ENCODE measurements at regions not wholly inside any gene's neighbourhood (a gene's known extent, or its start where the extent isn't known, plus 50 kb on each side); places are given as distances from the start of the nearest gene placed in this dataset.
"Not testable (repeated sequence)": the region's sequence is repeated elsewhere in the genome, so short reads cannot be mapped to it uniquely, and the experiment has no call there.

DNA sequence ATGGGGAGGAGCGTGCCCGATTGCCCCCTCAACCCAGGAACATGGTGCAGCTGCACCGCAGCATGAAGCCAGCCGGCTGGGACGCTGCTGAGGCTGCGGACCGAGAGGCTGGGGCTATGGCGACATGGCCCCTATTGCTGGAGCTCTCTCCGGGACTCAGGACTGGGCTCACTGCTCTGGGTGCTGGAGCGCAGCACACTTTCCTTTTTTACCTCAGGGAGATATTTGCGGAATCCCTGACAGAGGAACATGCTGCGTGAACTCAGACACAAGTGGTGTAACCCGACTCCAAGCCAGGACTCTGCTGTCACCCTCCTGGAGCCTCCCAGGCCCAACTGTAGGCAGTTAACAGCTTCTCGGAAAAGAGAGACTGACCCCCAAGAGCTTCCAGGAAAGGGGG lies 137.2 kb upstream of the NBPF9 start:
- no CpG with 5 or more reads among the region's 14 CpGs for WGBS, 2 donors (ENCODE audit: extremely low coverage in 2 of 2, insufficient read length in 2 of 2, insufficient replicate concordance in 1 of 2)

GRCh38 chr1:149241272-149241671 lies 137.9 kb upstream of the NBPF9 start:
- H2BK120ac ChIP-seq (ENCODE audit: low read depth, low read length); H3K23ac ChIP-seq (ENCODE audit: low read depth, low read length, poor library complexity); H2BK5ac ChIP-seq (ENCODE audit: low read length); H3K4me2 ChIP-seq (ENCODE audit: insufficient read depth, low read length, poor library complexity, severe bottlenecking); H4K8ac ChIP-seq (ENCODE audit: low read depth, low read length); H3K27ac ChIP-seq (replicated peaks; ENCODE audit: low read length); H4K91ac ChIP-seq (ENCODE audit: low read depth, low read length, poor library complexity); H3K9ac ChIP-seq (ENCODE audit: low read depth, low read length, poor library complexity); DNase-seq (ENCODE audit: low spot score); H3K14ac ChIP-seq (ENCODE audit: low read length); H3K4me1 ChIP-seq (ENCODE audit: control insufficient read depth in 2 of 2, insufficient read depth in 1 of 2, low read depth in 1 of 2, low read length in 2 of 2); H2AK5ac ChIP-seq (ENCODE audit: low read depth, low read length); H2BK12ac ChIP-seq (ENCODE audit: low read length); H3K4ac ChIP-seq (ENCODE audit: low read length); H3K9me3 ChIP-seq (replicated peaks in 1 of 2; ENCODE audit: control insufficient read depth in 2 of 2, insufficient read depth in 1 of 2, low read depth in 1 of 2, low read length in 2 of 2); H2BK15ac ChIP-seq (ENCODE audit: low read length); H3K27me3 ChIP-seq (ENCODE audit: control insufficient read depth in 3 of 3, insufficient read depth in 3 of 3, low read depth in 1 of 3, low read length in 3 of 3); H3K36me3 ChIP-seq (replicated peaks in 1 of 2; ENCODE audit: control insufficient read depth in 2 of 2, insufficient read depth in 2 of 2, low read length in 2 of 2); H2AFZ ChIP-seq (ENCODE audit: low read length); H3K4me3 ChIP-seq (ENCODE audit: low read length in 2 of 2); H3K18ac ChIP-seq (ENCODE audit: low read length); H3K79me1 ChIP-seq (ENCODE audit: low read depth, low read length): not testable (repeated sequence)
- WGBS, 2 donors (ENCODE audit: extremely low coverage in 2 of 2, insufficient read length in 2 of 2, insufficient replicate concordance in 1 of 2): no CpG with 5 or more reads among the region's 5 CpGs

More for the DNA sequence above, 137.2 kb upstream of the NBPF9 start:
- not testable (repeated sequence) for H3K36me3 ChIP-seq (replicated peaks in 1 of 2; ENCODE audit: control insufficient read depth in 2 of 2, insufficient read depth in 2 of 2, low read length in 2 of 2); H3K4me1 ChIP-seq (ENCODE audit: control insufficient read depth in 2 of 2, insufficient read depth in 1 of 2, low read depth in 1 of 2, low read length in 2 of 2); H3K9me3 ChIP-seq (replicated peaks in 1 of 2; ENCODE audit: control insufficient read depth in 2 of 2, insufficient read depth in 1 of 2, low read depth in 1 of 2, low read length in 2 of 2); H3K27me3 ChIP-seq (ENCODE audit: control insufficient read depth in 3 of 3, insufficient read depth in 3 of 3, low read depth in 1 of 3, low read length in 3 of 3); H3K23ac ChIP-seq (ENCODE audit: low read depth, low read length, poor library complexity); H3K14ac ChIP-seq (ENCODE audit: low read length); H3K18ac ChIP-seq (ENCODE audit: low read length); H3K4me3 ChIP-seq (ENCODE audit: low read length in 2 of 2); H4K8ac ChIP-seq (ENCODE audit: low read depth, low read length); DNase-seq (ENCODE audit: low spot score); H2BK12ac ChIP-seq (ENCODE audit: low read length); H3K27ac ChIP-seq (replicated peaks; ENCODE audit: low read length); H3K4ac ChIP-seq (ENCODE audit: low read length); H2AK5ac ChIP-seq (ENCODE audit: low read depth, low read length); H2BK120ac ChIP-seq (ENCODE audit: low read depth, low read length); H3K79me1 ChIP-seq (ENCODE audit: low read depth, low read length); H2AFZ ChIP-seq (ENCODE audit: low read length); H3K4me2 ChIP-seq (ENCODE audit: insufficient read depth, low read length, poor library complexity, severe bottlenecking); H3K9ac ChIP-seq (ENCODE audit: low read depth, low read length, poor library complexity); H2BK15ac ChIP-seq (ENCODE audit: low read length); H4K91ac ChIP-seq (ENCODE audit: low read depth, low read length, poor library complexity); H2BK5ac ChIP-seq (ENCODE audit: low read length)

DNA sequence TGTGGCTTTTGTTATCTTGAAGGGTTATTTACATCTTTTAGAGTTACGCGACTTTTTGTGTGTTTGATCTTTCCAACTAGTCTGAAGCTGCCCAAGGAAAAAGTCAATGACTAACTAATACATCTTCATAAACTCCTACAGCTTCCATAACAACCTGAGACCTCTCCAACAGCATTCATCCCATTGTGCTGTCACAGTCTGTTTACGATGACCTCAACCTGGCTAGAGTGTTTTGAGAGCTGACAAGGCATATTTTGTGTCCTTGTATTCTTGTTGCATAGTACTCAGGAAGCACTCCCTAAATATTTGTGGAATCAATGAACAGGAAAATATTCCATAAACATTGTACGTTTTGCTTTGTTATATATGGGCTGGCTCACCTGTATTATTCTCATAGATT lies 140.2 kb upstream of the NBPF9 start:
- H3K9ac ChIP-seq (ENCODE audit: low read depth, low read length, poor library complexity); H4K8ac ChIP-seq (ENCODE audit: low read depth, low read length); H3K18ac ChIP-seq (ENCODE audit: low read length); H3K36me3 ChIP-seq (replicated peaks in 1 of 2; ENCODE audit: control insufficient read depth in 2 of 2, insufficient read depth in 2 of 2, low read length in 2 of 2); H3K4me1 ChIP-seq (ENCODE audit: control insufficient read depth in 2 of 2, insufficient read depth in 1 of 2, low read depth in 1 of 2, low read length in 2 of 2); H3K14ac ChIP-seq (ENCODE audit: low read length); H3K4me3 ChIP-seq (ENCODE audit: low read length in 2 of 2); H3K79me1 ChIP-seq (ENCODE audit: low read depth, low read length); H3K4me2 ChIP-seq (ENCODE audit: insufficient read depth, low read length, poor library complexity, severe bottlenecking); DNase-seq (ENCODE audit: low spot score); H2AK5ac ChIP-seq (ENCODE audit: low read depth, low read length); H2AFZ ChIP-seq (ENCODE audit: low read length); H2BK15ac ChIP-seq (ENCODE audit: low read length); H2BK120ac ChIP-seq (ENCODE audit: low read depth, low read length); H3K27me3 ChIP-seq (ENCODE audit: control insufficient read depth in 3 of 3, insufficient read depth in 3 of 3, low read depth in 1 of 3, low read length in 3 of 3); H2BK5ac ChIP-seq (ENCODE audit: low read length); H3K4ac ChIP-seq (ENCODE audit: low read length); H3K23ac ChIP-seq (ENCODE audit: low read depth, low read length, poor library complexity); H2BK12ac ChIP-seq (ENCODE audit: low read length); H3K27ac ChIP-seq (replicated peaks; ENCODE audit: low read length); H3K9me3 ChIP-seq (replicated peaks in 1 of 2; ENCODE audit: control insufficient read depth in 2 of 2, insufficient read depth in 1 of 2, low read depth in 1 of 2, low read length in 2 of 2); H4K91ac ChIP-seq (ENCODE audit: low read depth, low read length, poor library complexity): not testable (repeated sequence)
- WGBS, 2 donors (ENCODE audit: extremely low coverage in 2 of 2, insufficient read length in 2 of 2, insufficient replicate concordance in 1 of 2): no CpG with 5 or more reads among the region's 4 CpGs

DNA sequence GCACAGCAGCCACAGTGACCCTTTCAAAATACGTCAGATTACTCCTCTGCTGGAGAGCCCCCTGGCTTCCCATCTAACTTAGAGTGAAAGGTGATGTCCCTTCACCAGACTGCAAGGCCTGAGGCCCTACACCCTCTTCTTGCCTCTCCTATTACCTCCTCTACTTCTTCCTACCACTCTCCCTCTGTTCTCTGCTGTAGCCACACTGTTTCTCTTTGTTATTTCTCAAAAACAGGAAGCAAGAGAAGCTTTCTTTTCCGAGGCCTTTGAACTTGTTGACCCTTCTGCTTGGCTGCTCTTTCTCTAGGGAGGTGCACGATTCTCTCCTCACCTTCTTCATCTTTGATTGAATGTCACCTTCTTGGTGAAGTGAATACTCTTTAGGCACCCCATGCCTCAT lies 141.3 kb upstream of the NBPF9 start:
- H3K36me3 ChIP-seq (replicated peaks in 1 of 2; ENCODE audit: control insufficient read depth in 2 of 2, insufficient read depth in 2 of 2, low read length in 2 of 2); H4K8ac ChIP-seq (ENCODE audit: low read depth, low read length); H3K79me1 ChIP-seq (ENCODE audit: low read depth, low read length); H2BK12ac ChIP-seq (ENCODE audit: low read length); H3K9ac ChIP-seq (ENCODE audit: low read depth, low read length, poor library complexity); H3K4me3 ChIP-seq (ENCODE audit: low read length in 2 of 2); H2BK120ac ChIP-seq (ENCODE audit: low read depth, low read length); H2AK5ac ChIP-seq (ENCODE audit: low read depth, low read length); DNase-seq (ENCODE audit: low spot score); H3K18ac ChIP-seq (ENCODE audit: low read length); H3K23ac ChIP-seq (ENCODE audit: low read depth, low read length, poor library complexity); H2BK5ac ChIP-seq (ENCODE audit: low read length); H3K4me1 ChIP-seq (ENCODE audit: control insufficient read depth in 2 of 2, insufficient read depth in 1 of 2, low read depth in 1 of 2, low read length in 2 of 2); H3K4ac ChIP-seq (ENCODE audit: low read length); H3K9me3 ChIP-seq (replicated peaks in 1 of 2; ENCODE audit: control insufficient read depth in 2 of 2, insufficient read depth in 1 of 2, low read depth in 1 of 2, low read length in 2 of 2); H2BK15ac ChIP-seq (ENCODE audit: low read length); H3K14ac ChIP-seq (ENCODE audit: low read length); H3K27ac ChIP-seq (replicated peaks; ENCODE audit: low read length); H3K4me2 ChIP-seq (ENCODE audit: insufficient read depth, low read length, poor library complexity, severe bottlenecking); H2AFZ ChIP-seq (ENCODE audit: low read length); H3K27me3 ChIP-seq (ENCODE audit: control insufficient read depth in 3 of 3, insufficient read depth in 3 of 3, low read depth in 1 of 3, low read length in 3 of 3); H4K91ac ChIP-seq (ENCODE audit: low read depth, low read length, poor library complexity): not testable (repeated sequence)
- WGBS, 2 donors (ENCODE audit: extremely low coverage in 2 of 2, insufficient read length in 2 of 2, insufficient replicate concordance in 1 of 2): no CpG with 5 or more reads among the region's 3 CpGs
